ENCODE measurements at regions not wholly inside any gene's neighbourhood (a gene's known extent, or its start where the extent isn't known, plus 50 kb on each side); places are given as distances from the start of the nearest gene placed in this dataset.

DNA sequence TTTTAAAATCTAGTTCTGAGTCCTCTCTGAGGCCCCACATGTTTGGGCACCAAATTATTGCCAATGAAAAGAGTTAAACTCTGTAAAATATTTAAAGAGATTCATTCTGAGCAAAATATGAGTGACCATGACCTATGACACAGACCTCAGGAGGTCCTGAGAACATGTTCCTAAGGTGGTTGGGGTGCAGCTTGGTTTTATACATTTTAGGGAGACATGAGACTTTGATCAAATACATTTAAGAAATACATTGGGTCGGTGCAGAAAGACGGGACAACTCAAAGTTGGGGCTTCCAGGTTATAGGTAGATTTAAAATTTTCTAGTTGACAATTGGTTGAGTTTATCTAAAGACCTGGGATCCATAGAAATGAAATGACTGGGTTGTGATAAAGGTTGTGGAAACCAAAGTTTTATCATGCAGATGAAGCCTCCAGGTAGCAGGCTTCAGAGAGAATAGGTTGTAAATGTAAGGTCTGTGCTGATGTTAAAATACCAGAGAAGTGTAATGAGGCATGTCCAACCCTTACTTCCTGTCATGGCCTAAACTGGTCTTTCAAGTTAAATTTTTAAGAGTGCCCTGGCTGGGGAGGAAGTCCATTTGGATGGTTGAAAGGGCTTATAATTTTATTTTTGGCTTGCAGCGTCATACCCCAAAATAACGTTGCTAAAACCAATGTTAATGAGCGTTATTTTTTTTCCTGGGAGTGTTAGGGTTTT lies 274.9 kb downstream of the NUF2 start:
- DNase-seq (ENCODE audit: low read depth, low spot score): no peak
- H3K4me3 ChIP-seq (ENCODE audit: low read depth, low read length): no peak overlapping the region
- H3K9me3 ChIP-seq (ENCODE audit: control insufficient read depth, insufficient read depth, low read length): no peaks in the 10 kb centered on the region
- no peak overlapping the region for H3K27ac ChIP-seq (ENCODE audit: low read depth, low read length)
- ChIA-PET POLR2A (no interaction called here), CTCF (no interaction called here)
- TF ChIP-seq, protein P1, sequence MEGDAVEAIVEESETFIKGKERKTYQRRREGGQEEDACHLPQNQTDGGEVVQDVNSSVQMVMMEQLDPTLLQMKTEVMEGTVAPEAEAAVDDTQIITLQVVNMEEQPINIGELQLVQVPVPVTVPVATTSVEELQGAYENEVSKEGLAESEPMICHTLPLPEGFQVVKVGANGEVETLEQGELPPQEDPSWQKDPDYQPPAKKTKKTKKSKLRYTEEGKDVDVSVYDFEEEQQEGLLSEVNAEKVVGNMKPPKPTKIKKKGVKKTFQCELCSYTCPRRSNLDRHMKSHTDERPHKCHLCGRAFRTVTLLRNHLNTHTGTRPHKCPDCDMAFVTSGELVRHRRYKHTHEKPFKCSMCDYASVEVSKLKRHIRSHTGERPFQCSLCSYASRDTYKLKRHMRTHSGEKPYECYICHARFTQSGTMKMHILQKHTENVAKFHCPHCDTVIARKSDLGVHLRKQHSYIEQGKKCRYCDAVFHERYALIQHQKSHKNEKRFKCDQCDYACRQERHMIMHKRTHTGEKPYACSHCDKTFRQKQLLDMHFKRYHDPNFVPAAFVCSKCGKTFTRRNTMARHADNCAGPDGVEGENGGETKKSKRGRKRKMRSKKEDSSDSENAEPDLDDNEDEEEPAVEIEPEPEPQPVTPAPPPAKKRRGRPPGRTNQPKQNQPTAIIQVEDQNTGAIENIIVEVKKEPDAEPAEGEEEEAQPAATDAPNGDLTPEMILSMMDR (IDR thresholded peaks at IDR 0.05; ENCODE audit: low read depth, low read length): no peak
- no peaks in the 10 kb centered on the region for H3K27me3 ChIP-seq (ENCODE audit: control insufficient read depth, insufficient read depth, low read length)

DNA sequence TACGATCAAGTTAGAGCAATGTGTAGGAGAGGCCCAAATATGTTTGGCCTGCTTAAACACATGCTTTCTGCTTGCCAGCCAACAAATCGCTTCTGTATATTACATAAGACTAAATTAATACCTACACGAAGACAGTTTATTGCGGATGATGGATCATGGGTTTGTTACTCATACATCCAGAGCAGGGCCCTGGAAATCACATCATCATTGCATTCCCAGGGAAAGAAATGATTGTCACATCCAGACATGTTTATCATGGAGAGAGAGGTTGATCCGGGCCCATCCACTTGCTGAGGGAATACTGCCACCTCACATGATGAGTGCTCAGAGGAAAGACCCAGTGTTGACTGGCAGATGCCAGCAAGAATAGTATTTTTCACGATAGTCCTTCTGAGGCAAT lies 282.6 kb downstream of the NUF2 start:
- ChIA-PET CTCF (no interaction called here), POLR2A (no interaction called here)
- Histone ChIP-seq H3K27ac (ENCODE audit: low read depth, low read length) (no peak overlapping the region), H3K4me3 (ENCODE audit: low read depth, low read length) (no peak overlapping the region), H3K27me3 (ENCODE audit: control insufficient read depth, insufficient read depth, low read length) (no peaks in the 10 kb centered on the region), H3K9me3 (ENCODE audit: control insufficient read depth, insufficient read depth, low read length) (no peaks in the 10 kb centered on the region)
- TF ChIP-seq, protein P1 (IDR thresholded peaks at IDR 0.05; ENCODE audit: low read depth, low read length): no peak
- no peak for DNase-seq (ENCODE audit: low read depth, low spot score)

- POLR2A ChIA-PET: no interaction called here
- DNase-seq (ENCODE audit: low read depth, low spot score): no peak
- CTCF ChIA-PET: no interaction called here
- no peak overlapping the region for H3K27ac ChIP-seq (ENCODE audit: low read depth, low read length)
- no peaks in the 10 kb centered on the region for H3K27me3 ChIP-seq (ENCODE audit: control insufficient read depth, insufficient read depth, low read length)
- TF ChIP-seq, protein P1 (IDR thresholded peaks at IDR 0.05; ENCODE audit: low read depth, low read length): no peak
- no peak overlapping the region for H3K4me3 ChIP-seq (ENCODE audit: low read depth, low read length)
- H3K9me3 ChIP-seq (ENCODE audit: control insufficient read depth, insufficient read depth, low read length): no peaks in the 10 kb centered on the region
These were observed 283.1 kb downstream of the NUF2 start for GRCh38 chr1:163604896-163605295.

DNA sequence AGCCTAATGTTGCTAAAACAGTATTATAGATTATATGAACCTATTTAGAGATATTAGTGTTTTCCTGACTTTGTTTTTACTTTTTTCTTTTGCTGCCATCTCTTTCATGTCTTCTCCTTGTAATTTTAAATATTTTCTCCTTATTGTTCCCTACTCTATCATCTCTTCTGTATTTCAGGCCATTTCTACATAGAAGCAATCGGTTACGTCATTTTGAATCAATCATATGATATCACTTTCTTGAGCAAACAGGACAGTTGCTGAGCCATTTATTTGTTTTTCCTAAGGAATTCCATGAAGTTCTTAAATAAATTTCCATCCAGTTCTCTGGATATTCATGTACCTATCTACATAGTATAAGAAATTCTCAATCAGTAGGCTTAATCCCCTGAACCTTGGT lies 287.2 kb downstream of the NUF2 start:
- Histone ChIP-seq H3K4me3 (ENCODE audit: low read depth, low read length) (no peak overlapping the region), H3K9me3 (ENCODE audit: control insufficient read depth, insufficient read depth, low read length) (no peaks in the 10 kb centered on the region), H3K27ac (ENCODE audit: low read depth, low read length) (no peak overlapping the region), H3K27me3 (ENCODE audit: control insufficient read depth, insufficient read depth, low read length) (no peaks in the 10 kb centered on the region)
- TF ChIP-seq, protein P1 (IDR thresholded peaks at IDR 0.05; ENCODE audit: low read depth, low read length): no peak
- CTCF ChIA-PET: no interaction called here
- no peak for DNase-seq (ENCODE audit: low read depth, low spot score)
- POLR2A ChIA-PET: no interaction called here

DNA sequence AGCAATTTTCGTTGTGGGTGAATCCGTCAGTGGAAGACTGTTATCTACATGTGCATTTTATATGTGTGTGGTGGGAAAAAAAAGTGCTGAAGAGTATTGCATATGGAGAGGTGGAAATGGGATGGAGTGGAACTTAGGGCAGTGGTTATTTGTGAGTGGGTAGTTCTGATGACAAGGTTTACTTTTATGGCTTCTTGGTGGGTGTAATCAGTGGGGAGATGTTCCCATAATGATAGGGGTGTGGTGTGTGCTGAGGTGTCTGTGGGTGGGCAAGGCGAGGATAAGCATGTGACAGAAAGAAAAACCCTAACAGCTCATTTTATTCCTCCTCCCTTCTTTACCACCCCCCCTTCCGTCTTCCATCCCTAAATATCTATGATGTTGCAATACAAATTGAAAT lies 288.1 kb downstream of the NUF2 start:
- DNase-seq (ENCODE audit: low read depth, low spot score): no peak
- ChIA-PET CTCF (no interaction called here), POLR2A (no interaction called here)
- no peaks in the 10 kb centered on the region for H3K9me3 ChIP-seq (ENCODE audit: control insufficient read depth, insufficient read depth, low read length)
- no peak overlapping the region for H3K27ac ChIP-seq (ENCODE audit: low read depth, low read length)
- TF ChIP-seq, protein P1 (IDR thresholded peaks at IDR 0.05; ENCODE audit: low read depth, low read length): no peak
- no peak overlapping the region for H3K4me3 ChIP-seq (ENCODE audit: low read depth, low read length)
- H3K27me3 ChIP-seq (ENCODE audit: control insufficient read depth, insufficient read depth, low read length): no peaks in the 10 kb centered on the region
